ENCODE measurements at regions not wholly inside any gene's neighbourhood (a gene's known extent, or its start where the extent isn't known, plus 50 kb on each side); places are given as distances from the start of the nearest gene placed in this dataset.

DNA sequence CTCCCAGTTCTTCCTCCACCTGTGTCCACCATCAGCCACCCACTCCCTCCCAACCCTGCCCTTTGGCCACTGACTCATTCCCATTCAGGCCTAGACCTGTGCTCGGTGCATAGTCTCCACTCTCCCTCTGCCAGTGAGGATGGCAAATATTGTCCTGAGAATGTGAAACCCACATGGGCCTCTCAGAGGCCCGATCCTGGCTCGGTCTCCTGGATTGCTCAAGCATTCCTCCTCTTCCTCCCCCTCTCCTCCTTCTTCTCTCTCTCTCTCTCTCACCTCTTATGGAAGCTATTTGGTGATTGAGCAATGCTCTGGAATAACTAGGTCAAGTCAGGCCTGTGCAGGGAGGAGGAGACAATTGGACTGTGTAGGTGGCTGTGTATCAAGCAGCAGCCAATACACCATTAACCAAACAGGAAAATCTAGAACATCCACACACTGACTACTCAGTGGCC, 99.9 kb downstream of the KLF4 start:
- TF ChIP-seq EZH2phosphoT487 (IDR thresholded peaks at IDR 0.05; ENCODE audit: low read length) (no peak), EZH2 (optimal IDR thresholded peaks at IDR 0.05; ENCODE audit: low read depth, low read length) (no peak)
- no peaks in the 10 kb centered on the region for H3F3A ChIP-seq (ENCODE audit: insufficient read depth, low read length)
- no peak for DNase-seq
- no peaks in the 10 kb centered on the region for H3K27me3 ChIP-seq (replicated peaks; ENCODE audit: insufficient read depth, low read length)
- no peak overlapping the region for H3K4me3 ChIP-seq (ENCODE audit: low read length)
- H3K27ac ChIP-seq (ENCODE audit: low read length), result no peak overlapping the region
- H3K9me3 ChIP-seq (replicated peaks; ENCODE audit: insufficient read depth, low read length), result no peaks in the 10 kb centered on the region
- H3K9ac ChIP-seq (ENCODE audit: low read length), result no peak overlapping the region
- no peak overlapping the region for H2AFZ ChIP-seq (ENCODE audit: low read length)
- no peak overlapping the region for H3K4me2 ChIP-seq (ENCODE audit: low read depth, low read length)
- H4K20me1 ChIP-seq (ENCODE audit: insufficient read depth, low read length), result no peaks in the 10 kb centered on the region
- H3K9me2 ChIP-seq (replicated peaks; ENCODE audit: insufficient read depth, low read length), result no peaks in the 10 kb centered on the region
- H3K79me2 ChIP-seq (ENCODE audit: low read length), result no peaks in the 10 kb centered on the region
- no peaks in the 10 kb centered on the region for H3K36me3 ChIP-seq (replicated peaks; ENCODE audit: insufficient read depth, low read length)
- H3K4me1 ChIP-seq (ENCODE audit: low read length), result no peaks in the 10 kb centered on the region

DNA sequence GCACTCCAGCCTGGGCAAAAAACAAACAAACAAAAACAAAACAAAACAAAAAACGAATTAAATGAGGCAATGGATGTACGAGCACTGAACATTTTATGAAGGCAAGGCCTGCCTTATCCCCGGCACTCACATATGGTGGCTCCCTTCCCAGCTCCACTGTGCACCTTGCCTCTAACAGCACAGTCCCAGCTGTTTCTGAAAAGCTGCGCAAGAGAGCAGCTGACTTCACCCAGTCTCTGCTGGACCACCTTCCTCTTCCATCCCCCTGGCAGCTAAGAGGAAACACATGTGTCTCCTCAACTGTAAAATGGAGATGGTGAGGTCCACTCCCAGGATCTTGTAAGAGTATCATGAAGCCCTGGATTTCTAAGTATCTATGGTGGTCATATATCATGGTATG, 100.7 kb downstream of the KLF4 start:
- Histone ChIP-seq H3F3A (ENCODE audit: insufficient read depth, low read length) (no peaks in the 10 kb centered on the region), H2AFZ (ENCODE audit: low read length) (no peak overlapping the region), H3K27ac (ENCODE audit: low read length) (no peak overlapping the region), H3K79me2 (ENCODE audit: low read length) (no peaks in the 10 kb centered on the region), H3K9ac (ENCODE audit: low read length) (no peak overlapping the region), H3K27me3 (replicated peaks; ENCODE audit: insufficient read depth, low read length) (no peaks in the 10 kb centered on the region), H3K9me2 (replicated peaks; ENCODE audit: insufficient read depth, low read length) (no peaks in the 10 kb centered on the region), H3K4me2 (ENCODE audit: low read depth, low read length) (no peak overlapping the region), H4K20me1 (ENCODE audit: insufficient read depth, low read length) (no peaks in the 10 kb centered on the region), H3K4me1 (ENCODE audit: low read length) (no peaks in the 10 kb centered on the region), H3K9me3 (replicated peaks; ENCODE audit: insufficient read depth, low read length) (no peaks in the 10 kb centered on the region), H3K4me3 (ENCODE audit: low read length) (no peak overlapping the region), H3K36me3 (replicated peaks; ENCODE audit: insufficient read depth, low read length) (no peaks in the 10 kb centered on the region)
- no peak for DNase-seq
- TF ChIP-seq, protein P1, sequence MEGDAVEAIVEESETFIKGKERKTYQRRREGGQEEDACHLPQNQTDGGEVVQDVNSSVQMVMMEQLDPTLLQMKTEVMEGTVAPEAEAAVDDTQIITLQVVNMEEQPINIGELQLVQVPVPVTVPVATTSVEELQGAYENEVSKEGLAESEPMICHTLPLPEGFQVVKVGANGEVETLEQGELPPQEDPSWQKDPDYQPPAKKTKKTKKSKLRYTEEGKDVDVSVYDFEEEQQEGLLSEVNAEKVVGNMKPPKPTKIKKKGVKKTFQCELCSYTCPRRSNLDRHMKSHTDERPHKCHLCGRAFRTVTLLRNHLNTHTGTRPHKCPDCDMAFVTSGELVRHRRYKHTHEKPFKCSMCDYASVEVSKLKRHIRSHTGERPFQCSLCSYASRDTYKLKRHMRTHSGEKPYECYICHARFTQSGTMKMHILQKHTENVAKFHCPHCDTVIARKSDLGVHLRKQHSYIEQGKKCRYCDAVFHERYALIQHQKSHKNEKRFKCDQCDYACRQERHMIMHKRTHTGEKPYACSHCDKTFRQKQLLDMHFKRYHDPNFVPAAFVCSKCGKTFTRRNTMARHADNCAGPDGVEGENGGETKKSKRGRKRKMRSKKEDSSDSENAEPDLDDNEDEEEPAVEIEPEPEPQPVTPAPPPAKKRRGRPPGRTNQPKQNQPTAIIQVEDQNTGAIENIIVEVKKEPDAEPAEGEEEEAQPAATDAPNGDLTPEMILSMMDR (IDR thresholded peaks at IDR 0.05; ENCODE audit: low read length), result no peak
- TF ChIP-seq EZH2phosphoT487 (IDR thresholded peaks at IDR 0.05; ENCODE audit: low read length) (no peak), EZH2 (optimal IDR thresholded peaks at IDR 0.05; ENCODE audit: low read depth, low read length) (no peak)

DNA sequence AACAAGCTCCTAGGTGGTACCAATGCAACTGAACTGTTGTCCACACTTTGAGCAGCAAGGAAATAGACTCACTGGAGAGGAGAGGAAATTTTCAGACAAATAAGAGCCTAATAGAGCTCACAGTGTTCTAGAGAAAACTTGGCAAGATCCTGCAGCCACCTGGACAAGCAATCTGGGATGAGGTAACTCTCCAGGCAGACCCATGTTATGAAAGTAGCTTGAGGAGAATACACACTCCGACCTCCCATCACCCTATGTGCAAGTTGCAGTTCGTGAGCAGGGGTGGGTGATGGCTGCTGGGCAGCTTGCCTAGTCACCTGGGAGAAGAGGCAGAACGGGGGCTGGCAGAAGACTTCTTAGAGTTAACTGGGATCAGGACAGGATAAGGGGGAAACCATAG, 102.2 kb downstream of the KLF4 start:
- no peaks in the 10 kb centered on the region for H4K20me1 ChIP-seq (ENCODE audit: insufficient read depth, low read length)
- no peaks in the 10 kb centered on the region for H3K36me3 ChIP-seq (replicated peaks; ENCODE audit: insufficient read depth, low read length)
- H3K79me2 ChIP-seq (ENCODE audit: low read length), result no peaks in the 10 kb centered on the region
- no peak overlapping the region for H3K9ac ChIP-seq (ENCODE audit: low read length)
- H3K9me2 ChIP-seq (replicated peaks; ENCODE audit: insufficient read depth, low read length), result no peaks in the 10 kb centered on the region
- no peak overlapping the region for H3K27ac ChIP-seq (ENCODE audit: low read length)
- no peaks in the 10 kb centered on the region for H3F3A ChIP-seq (ENCODE audit: insufficient read depth, low read length)
- no peaks in the 10 kb centered on the region for H3K9me3 ChIP-seq (replicated peaks; ENCODE audit: insufficient read depth, low read length)
- H3K4me3 ChIP-seq (ENCODE audit: low read length), result no peak overlapping the region
- no peak overlapping the region for H2AFZ ChIP-seq (ENCODE audit: low read length)
- no peaks in the 10 kb centered on the region for H3K4me1 ChIP-seq (ENCODE audit: low read length)
- H3K4me2 ChIP-seq (ENCODE audit: low read depth, low read length), result no peak overlapping the region
- TF ChIP-seq, protein P1 (IDR thresholded peaks at IDR 0.05; ENCODE audit: low read length), result no peak
- TF ChIP-seq EZH2 (optimal IDR thresholded peaks at IDR 0.05; ENCODE audit: low read depth, low read length), result no peak
- no peak for TF ChIP-seq EZH2phosphoT487 (IDR thresholded peaks at IDR 0.05; ENCODE audit: low read length)
- DNase-seq, result no peak
- no peaks in the 10 kb centered on the region for H3K27me3 ChIP-seq (replicated peaks; ENCODE audit: insufficient read depth, low read length)

DNA sequence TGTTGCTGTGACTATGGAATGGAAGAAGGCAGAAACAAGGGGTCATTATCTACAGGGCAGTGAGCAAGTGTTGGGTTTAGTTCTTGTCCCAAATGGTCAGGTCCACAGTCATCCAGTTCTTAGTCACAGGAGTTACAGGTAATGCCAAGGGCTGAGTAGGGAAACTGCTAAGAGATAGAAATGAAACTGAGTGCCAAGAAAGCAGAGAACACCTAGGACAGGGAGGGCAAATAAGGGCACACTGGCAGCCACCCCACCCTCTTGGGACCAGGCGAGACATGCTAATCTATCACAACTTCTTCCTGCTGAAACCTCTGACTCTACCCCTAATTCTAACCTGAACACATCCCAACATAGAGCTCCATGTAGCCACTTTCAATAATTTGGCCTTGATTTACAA, 103.2 kb downstream of the KLF4 start:
- Histone ChIP-seq H3K4me1 (ENCODE audit: low read length) (no peaks in the 10 kb centered on the region), H3K36me3 (replicated peaks; ENCODE audit: insufficient read depth, low read length) (no peaks in the 10 kb centered on the region), H3K9ac (ENCODE audit: low read length) (no peak overlapping the region), H4K20me1 (ENCODE audit: insufficient read depth, low read length) (no peaks in the 10 kb centered on the region), H3K79me2 (ENCODE audit: low read length) (no peaks in the 10 kb centered on the region), H3F3A (ENCODE audit: insufficient read depth, low read length) (no peaks in the 10 kb centered on the region), H3K27ac (ENCODE audit: low read length) (no peak overlapping the region), H3K27me3 (replicated peaks; ENCODE audit: insufficient read depth, low read length) (no peaks in the 10 kb centered on the region), H3K9me2 (replicated peaks; ENCODE audit: insufficient read depth, low read length) (no peaks in the 10 kb centered on the region), H3K4me2 (ENCODE audit: low read depth, low read length) (no peak overlapping the region), H2AFZ (ENCODE audit: low read length) (no peak overlapping the region), H3K9me3 (replicated peaks; ENCODE audit: insufficient read depth, low read length) (no peaks in the 10 kb centered on the region), H3K4me3 (ENCODE audit: low read length) (no peak overlapping the region)
- TF ChIP-seq EZH2 (optimal IDR thresholded peaks at IDR 0.05; ENCODE audit: low read depth, low read length) (no peak), EZH2phosphoT487 (IDR thresholded peaks at IDR 0.05; ENCODE audit: low read length) (no peak)
- TF ChIP-seq, protein P1 (IDR thresholded peaks at IDR 0.05; ENCODE audit: low read length), result no peak
- no peak for DNase-seq
